Gastroesophageal sphincter (tissue), 4 donors: ENCODE measurements at regions not wholly inside any gene's neighbourhood (a gene's known extent, or its start where the extent isn't known, plus 50 kb on each side); places are given as distances from the start of the nearest gene placed in this dataset.
"Not testable (repeated sequence)": the region's sequence is repeated elsewhere in the genome, so short reads cannot be mapped to it uniquely, and the experiment has no call there.

Source experiments
- ATAC-seq: fragments of 150-250 bp; one replicate; pipeline ENCODE4 v1.9.1; 2016; ENCODE audit warnings: mild to moderate bottlenecking, moderate library complexity
- H3K27ac ChIP-seq, 4 donors: fragments of 200-600 bp; sonication (generic) in 3 of 4; 1 replicate in 3 of 4; 2 replicates in 1 of 4; pipeline ENCODE4 v1.5.1; 2016 to 2019
- H3K27me3 ChIP-seq: fragments of 200-600 bp; sonication (generic); one replicate; pipeline ENCODE4 v1.5.1; 2019
- H3K36me3 ChIP-seq, 2 donors: fragments of 200-600 bp; sonication (generic); one replicate each; pipeline ENCODE4 v1.5.1; 2019; ENCODE audit warnings: control low read depth in 1 of 2
- H3K4me1 ChIP-seq, 3 donors: fragments of 200-600 bp; sonication (generic); 1 replicate in 2 of 3; 2 replicates in 1 of 3; pipeline ENCODE4 v1.5.1; 2016 to 2019; ENCODE audit warnings: control low read depth in 2 of 3
- H3K4me3 ChIP-seq, 2 donors: fragments of 200-600 bp; sonication (generic); one replicate each; pipeline ENCODE4 v1.5.1; 2019; ENCODE audit warnings: mild to moderate bottlenecking in 1 of 2, moderate library complexity in 1 of 2
- H3K9me3 ChIP-seq, 3 donors: fragments of 200-600 bp; sonication (generic); one replicate each; pipeline ENCODE4 v1.5.1; 2017 to 2019; ENCODE audit warnings: control low read depth in 2 of 3
- CTCF ChIP-seq, 4 experiments: fragments of 200-600 bp in 2 of 4; fragments of 450-650 bp in 2 of 4; sonication (generic) in 1 of 4; IDR thresholded peaks; one replicate each; pipeline ENCODE4 v1.5.1; 2017 to 2019; ENCODE audit warnings: antibody characterized with exemption in 4 of 4, mild to moderate bottlenecking in 2 of 4, moderate library complexity in 2 of 4
- EP300 ChIP-seq: sonication (generic); formaldehyde crosslinking; IDR thresholded peaks from one replicate; pipeline ENCODE4 v1.6.1; 2017; ENCODE audit warnings: antibody characterized with exemption, mild to moderate bottlenecking
- POLR2A ChIP-seq, 2 donors: fragments of 450-650 bp; IDR thresholded peaks; one replicate each; pipeline ENCODE4 v1.6.1; 2017; ENCODE audit warnings: antibody characterized with exemption in 2 of 2, mild to moderate bottlenecking in 2 of 2, moderate library complexity in 1 of 2
- POLR2AphosphoS5 ChIP-seq: sonication (generic); formaldehyde crosslinking; IDR thresholded peaks from one replicate; pipeline ENCODE4 v1.6.1; 2017; ENCODE audit warnings: antibody characterized with exemption
- WGBS, 2 donors: methylation state at CpG; one replicate each; pipeline ENCODE4 v1.1.5; 2018; ENCODE audit warnings: low coverage in 1 of 2; 5-methylcytosine and 5-hydroxymethylcytosine counted together

GRCh38 chr1:80155371-80155770, 1148.8 kb upstream of the ADGRL4 start:
- TF ChIP-seq CTCF (IDR thresholded peaks at IDR 0.05) (no peak), POLR2A (IDR thresholded peaks at IDR 0.05) (no peak), POLR2AphosphoS5 (no peak), EP300 (no peak)
- Histone ChIP-seq H3K27ac (no peak overlapping the region), H3K36me3 (no peaks in the 10 kb centered on the region), H3K4me3 (no peak overlapping the region), H3K9me3 (no peaks in the 10 kb centered on the region), H3K4me1 (no peaks in the 10 kb centered on the region), H3K27me3 (no peaks in the 10 kb centered on the region)
- WGBS, 2 donors: 55% methylated on average over 2 of the region's 2 CpGs
- ATAC-seq: no peak

- no peaks in the 10 kb centered on the region for H3K4me1 ChIP-seq
- no peak overlapping the region for H3K27ac ChIP-seq
- no peaks in the 10 kb centered on the region for H3K36me3 ChIP-seq
- WGBS, 2 donors: 71% methylated on average over 3 of the region's 5 CpGs; no CpG with 5 or more reads in 1 of the 2 donors
- no peak for ATAC-seq
- no peaks in the 10 kb centered on the region for H3K9me3 ChIP-seq
- H3K27me3 ChIP-seq: no peaks in the 10 kb centered on the region
- TF ChIP-seq POLR2AphosphoS5 (no peak), CTCF (IDR thresholded peaks at IDR 0.05) (no peak)
- H3K4me3 ChIP-seq: no peak overlapping the region
Measured at GRCh38 chr1:80154176-80154575, 1147.6 kb upstream of the ADGRL4 start.

DNA sequence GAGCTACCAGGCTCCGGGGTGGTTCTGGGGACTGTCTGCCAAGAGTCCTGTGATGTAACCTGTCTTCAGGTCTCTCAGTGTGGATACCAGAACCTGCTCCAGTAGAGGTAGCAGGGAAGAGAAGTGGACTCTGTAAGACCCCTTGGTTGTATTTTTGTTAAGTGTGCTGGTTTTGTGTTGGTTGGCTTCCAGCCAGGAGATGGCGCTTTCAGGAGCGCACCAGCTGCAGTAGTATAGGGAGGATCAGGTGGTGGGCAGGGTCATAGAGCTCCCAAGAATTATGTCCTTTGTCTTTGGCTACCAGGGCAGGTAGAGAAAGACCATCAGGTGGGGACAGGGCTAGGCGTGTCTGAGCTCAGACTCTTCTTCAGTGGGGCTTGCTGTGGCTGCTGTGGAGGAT, 1147.2 kb upstream of the ADGRL4 start:
- no peaks in the 10 kb centered on the region for H3K9me3 ChIP-seq
- WGBS, 2 donors: 92 to 100% methylated on average over 2 to 3 of the region's 4 CpGs
- no peak for TF ChIP-seq CTCF (IDR thresholded peaks at IDR 0.05)

GRCh38 chr1:80143361-80143760, 1136.8 kb upstream of the ADGRL4 start:
- Histone ChIP-seq H3K9me3 (peaks cover 0 to 24% (median 0%) of the 10 kb centered on the region in 3 donors), H3K27me3 (no peaks in the 10 kb centered on the region), H3K4me1 (no peaks in the 10 kb centered on the region), H3K27ac (no peak overlapping the region), H3K36me3 (no peaks in the 10 kb centered on the region), H3K4me3 (no peak overlapping the region)
- ATAC-seq: no peak
- TF ChIP-seq POLR2AphosphoS5: no peak
- no peak for TF ChIP-seq EP300
- TF ChIP-seq CTCF (IDR thresholded peaks at IDR 0.05): no peak
- TF ChIP-seq POLR2A (IDR thresholded peaks at IDR 0.05): no peak
- 0% methylated on average over 1 of the region's 1 CpG; no CpG with 5 or more reads in 1 of the 2 donors for WGBS, 2 donors

More for the DNA sequence above, 1147.2 kb upstream of the ADGRL4 start:
- Histone ChIP-seq H3K4me1 (no peaks in the 10 kb centered on the region), H3K4me3 (no peak overlapping the region), H3K27ac (no peak overlapping the region), H3K36me3 (no peaks in the 10 kb centered on the region), H3K27me3 (no peaks in the 10 kb centered on the region)
- ATAC-seq: no peak

DNA sequence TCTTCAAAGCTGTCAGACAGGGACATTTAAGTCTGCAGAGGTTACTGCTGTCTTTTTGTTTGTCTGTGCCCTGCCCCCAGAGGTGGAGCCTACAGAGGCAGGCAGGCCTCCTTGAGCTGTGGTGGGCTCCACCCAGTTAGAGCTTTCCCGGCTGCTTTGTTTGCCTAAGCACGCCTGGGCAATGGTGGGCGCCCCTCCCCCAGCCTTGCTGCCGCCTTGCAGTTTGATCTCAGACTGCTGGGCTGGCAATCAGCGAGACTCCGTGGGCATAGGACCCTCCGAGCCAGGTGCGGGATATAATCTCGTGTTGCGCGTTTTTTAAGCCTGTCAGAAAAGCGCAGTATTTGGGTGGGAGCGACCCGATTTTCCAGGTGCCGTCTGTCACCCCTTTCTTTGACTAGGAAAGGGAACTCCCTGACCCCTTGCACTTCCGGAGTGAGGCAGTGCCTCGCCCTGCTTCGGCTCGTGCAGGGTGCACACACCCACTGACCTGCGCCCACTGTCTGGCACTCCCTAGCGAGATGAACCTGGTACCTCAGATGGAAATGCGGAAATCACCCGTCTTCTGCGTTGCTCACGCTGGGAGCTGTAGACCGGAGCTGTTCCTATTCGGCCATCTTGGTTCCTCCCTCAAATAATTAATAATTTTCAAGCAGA, 1131.5 kb upstream of the ADGRL4 start:
- not testable (repeated sequence) for H3K9me3 ChIP-seq, ATAC-seq, H3K36me3 ChIP-seq, H3K4me1 ChIP-seq, H3K4me3 ChIP-seq, H3K27me3 ChIP-seq, H3K27ac ChIP-seq
- WGBS, 2 donors: 89 to 99% methylated on average over 9 to 13 of the region's 27 CpGs
